Uterus (tissue), 2 donors: ENCODE measurements at regions not wholly inside any gene's neighbourhood (a gene's known extent, or its start where the extent isn't known, plus 50 kb on each side); places are given as distances from the start of the nearest gene placed in this dataset.

Experiments used
- POLR2A ChIP-seq, 2 donors: fragments of 450-650 bp; IDR thresholded peaks; one replicate each; pipeline ENCODE4 v1.6.1; 2016; ENCODE audit warnings: antibody characterized with exemption in 2 of 2, mild to moderate bottlenecking in 1 of 2, moderate library complexity in 1 of 2
- TF ChIP-seq, protein P1 (sequence below), 4 experiments: fragments of 200-600 bp in 2 of 4; fragments of 450-650 bp in 2 of 4; sonication (generic) in 2 of 4; IDR thresholded peaks; one replicate each; pipeline ENCODE4 v1.5.1; 2016 to 2019; ENCODE audit warnings: antibody characterized with exemption in 4 of 4, mild to moderate bottlenecking in 2 of 4, moderate library complexity in 1 of 4

DNA sequence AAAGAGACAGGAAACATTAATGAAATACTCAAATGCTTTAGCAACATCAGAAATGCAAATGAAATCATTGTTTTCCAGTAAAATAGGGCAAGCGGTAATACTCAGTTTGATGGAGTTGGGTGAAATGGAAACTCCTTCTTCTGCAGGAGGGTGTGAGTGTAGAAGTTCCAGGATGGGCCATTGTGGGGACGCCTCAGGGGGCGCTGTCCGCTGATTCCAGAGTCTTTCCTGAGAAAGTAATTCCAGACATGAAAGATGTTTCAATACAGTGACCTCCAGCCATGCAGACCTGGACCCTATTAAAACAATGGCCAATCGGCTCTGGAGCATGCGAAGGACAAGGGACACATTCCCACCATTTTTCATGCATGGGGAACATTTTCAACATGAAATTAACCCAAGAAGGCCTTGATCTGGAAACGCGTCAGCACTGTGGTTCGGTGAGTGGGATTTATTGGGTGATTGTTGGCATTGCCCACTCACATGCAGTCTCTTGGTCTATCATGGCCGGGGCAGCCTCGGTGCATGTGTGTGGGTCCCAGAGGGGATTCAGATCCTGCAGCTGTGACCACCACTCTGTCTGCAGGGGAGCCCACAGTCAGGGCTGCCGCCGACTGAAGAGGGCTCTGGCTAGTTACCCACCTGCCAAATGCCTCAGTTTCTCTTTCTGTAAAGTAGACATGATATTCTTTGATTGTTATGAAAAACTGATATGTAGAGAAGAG, 132.6 kb upstream of the IRX4 start:
- TF ChIP-seq, protein P1, sequence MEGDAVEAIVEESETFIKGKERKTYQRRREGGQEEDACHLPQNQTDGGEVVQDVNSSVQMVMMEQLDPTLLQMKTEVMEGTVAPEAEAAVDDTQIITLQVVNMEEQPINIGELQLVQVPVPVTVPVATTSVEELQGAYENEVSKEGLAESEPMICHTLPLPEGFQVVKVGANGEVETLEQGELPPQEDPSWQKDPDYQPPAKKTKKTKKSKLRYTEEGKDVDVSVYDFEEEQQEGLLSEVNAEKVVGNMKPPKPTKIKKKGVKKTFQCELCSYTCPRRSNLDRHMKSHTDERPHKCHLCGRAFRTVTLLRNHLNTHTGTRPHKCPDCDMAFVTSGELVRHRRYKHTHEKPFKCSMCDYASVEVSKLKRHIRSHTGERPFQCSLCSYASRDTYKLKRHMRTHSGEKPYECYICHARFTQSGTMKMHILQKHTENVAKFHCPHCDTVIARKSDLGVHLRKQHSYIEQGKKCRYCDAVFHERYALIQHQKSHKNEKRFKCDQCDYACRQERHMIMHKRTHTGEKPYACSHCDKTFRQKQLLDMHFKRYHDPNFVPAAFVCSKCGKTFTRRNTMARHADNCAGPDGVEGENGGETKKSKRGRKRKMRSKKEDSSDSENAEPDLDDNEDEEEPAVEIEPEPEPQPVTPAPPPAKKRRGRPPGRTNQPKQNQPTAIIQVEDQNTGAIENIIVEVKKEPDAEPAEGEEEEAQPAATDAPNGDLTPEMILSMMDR (IDR thresholded peaks at IDR 0.05), result no peak
- TF ChIP-seq POLR2A (IDR thresholded peaks at IDR 0.05), result no peak
